HG03025 (cell line): ENCODE measurements at regions not wholly inside any gene's neighbourhood (a gene's known extent, or its start where the extent isn't known, plus 50 kb on each side); places are given as distances from the start of the nearest gene placed in this dataset.

ENCODE experiments used
- ATAC-seq: cut with Tn5 transposase; IDR thresholded peaks from one replicate; pipeline ENCODE4 v1.9.1; 2021; ENCODE audit warnings: mild to moderate bottlenecking, moderate library complexity; ENCODE audit not compliant: unreplicated experiment, low FRiP score

DNA sequence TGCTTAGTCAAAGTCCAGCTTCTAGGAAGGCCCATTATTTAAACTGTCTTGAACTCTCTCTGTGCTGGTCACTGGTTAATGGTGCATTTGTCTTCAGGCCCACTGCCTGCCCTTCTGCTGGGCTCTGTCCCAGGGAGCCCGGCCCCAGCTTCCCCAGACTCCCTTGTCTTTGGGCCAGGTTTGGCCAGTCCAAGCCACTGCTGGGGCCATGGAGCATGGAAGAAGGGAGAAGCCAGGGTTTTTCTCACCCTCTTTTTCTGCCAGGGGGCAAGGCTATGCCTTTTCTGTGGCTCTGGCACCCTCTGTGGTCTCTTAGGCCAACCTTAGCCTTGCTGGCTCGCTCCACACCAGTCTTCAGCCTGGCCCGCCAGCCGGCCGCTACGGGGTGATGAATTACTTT, 390.0 kb upstream of the SULF2 start:
- no peak for ATAC-seq

DNA sequence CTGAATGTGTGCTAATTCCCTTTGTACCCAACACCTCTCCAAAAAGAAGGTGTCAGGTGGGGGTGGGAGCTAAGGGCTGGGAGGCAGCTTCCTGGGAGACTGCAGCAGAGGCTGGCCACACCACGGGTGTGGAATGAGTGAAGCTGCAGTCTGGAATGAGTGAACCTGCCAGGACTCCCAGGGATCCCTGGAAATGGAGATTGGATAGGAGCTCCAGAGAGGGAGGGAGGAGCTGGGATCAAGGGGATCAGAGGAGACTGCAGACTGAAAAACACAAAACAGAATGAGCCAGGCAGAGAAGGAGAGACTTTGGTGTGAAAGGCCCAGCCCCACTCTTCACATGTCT, 387.0 kb upstream of the SULF2 start:
- ATAC-seq = no peak

DNA sequence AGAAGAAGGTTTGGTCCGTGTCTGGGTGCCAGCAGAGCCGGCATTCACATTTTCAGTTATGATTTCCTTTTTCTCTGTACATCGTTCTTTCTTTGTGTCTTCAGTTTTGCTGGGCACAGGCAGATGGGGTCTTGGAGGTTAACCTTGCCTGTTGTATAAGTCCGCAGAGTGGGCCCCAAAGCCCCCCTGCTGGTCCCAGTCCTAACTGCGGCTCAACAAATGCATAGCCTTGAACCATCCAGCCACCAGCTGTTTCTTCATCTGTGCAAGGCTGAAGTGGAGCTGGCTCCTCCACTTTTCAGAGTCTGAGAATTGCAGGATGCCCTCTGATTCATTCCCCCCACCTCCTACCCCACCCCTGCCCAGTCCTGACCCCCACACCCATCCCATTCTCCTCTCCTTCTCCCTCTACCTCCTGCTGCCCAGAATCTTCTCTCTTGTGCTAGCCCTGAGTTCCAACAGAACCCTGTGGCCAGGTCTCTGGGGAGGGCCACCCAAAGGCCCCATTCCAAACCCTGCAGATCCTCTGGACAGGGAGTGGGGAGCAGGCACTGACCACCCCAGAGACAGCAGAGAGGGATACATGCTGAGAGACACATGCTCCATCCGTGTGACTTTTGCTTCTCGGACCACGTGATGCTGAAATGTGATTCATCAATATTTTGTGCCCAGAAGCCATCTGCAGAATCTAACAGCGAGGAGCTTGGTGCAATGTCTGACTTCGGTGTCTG, 386.5 kb upstream of the SULF2 start:
- ATAC-seq = no peak

DNA sequence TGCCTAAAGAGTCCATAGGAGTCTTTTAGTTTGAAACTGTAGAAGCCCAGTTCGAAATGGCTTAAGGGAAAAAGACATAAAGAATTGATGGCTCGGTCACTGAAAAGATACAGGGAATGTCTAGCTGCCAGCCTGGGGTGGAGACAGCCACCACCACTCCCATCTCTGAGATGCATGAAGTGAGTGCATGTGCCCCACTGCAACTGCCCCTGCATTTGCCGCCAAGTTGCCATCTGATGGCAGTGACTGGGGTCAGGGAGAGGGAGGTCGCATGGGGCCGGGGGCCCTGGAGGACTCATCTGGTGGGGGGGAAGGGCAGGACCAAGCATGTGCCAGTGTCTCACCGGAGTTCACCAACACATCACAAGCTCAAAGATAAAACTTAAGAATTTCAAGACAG, 385.8 kb upstream of the SULF2 start:
- no peak for ATAC-seq

DNA sequence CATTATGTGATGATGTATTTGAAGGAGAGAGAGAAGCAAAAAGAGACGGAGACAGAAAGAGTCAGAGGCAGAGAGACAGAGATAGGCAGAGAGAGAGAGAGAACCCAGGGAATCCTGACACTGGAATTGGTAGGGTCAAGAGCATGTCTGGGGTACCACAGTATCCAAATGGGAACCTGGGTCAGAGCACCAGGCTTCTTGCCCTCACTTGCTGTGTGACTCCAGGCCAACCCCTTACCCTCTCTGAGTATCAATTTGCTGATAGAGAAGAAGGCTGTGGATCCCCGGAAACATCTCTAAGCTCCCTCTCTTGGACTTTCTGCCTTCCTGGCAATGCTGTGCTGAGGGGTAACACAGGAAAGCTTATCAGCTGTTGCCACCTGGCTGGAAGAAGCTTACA, 385.3 kb upstream of the SULF2 start:
- no peak for ATAC-seq

DNA sequence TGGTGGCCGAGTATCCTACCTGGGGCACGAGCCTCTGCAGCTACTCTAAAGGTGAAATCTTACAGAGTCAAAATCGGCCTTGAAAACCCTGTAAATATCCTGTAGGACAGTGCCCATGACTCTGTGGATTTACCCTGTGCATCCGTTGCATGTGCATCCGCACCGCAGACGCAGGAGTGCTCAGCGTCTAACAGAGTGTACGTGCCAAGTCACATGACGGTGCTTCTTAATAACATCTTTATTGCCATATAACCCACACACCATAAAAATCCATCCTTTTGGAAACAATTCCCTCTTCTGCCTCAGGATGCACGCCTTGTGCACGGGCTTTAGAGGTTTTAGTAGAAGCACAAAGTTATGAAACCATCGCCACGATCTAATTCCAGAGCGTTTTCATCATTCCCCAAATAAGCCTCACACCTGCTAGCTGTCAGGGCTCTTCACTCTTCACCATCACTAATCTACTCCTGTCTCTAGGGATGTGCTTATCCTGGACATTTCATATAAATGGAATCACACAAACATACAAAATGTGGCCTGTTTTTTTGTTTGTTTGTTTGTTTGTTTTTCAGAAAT, 384.5 kb upstream of the SULF2 start:
- ATAC-seq = no peak

DNA sequence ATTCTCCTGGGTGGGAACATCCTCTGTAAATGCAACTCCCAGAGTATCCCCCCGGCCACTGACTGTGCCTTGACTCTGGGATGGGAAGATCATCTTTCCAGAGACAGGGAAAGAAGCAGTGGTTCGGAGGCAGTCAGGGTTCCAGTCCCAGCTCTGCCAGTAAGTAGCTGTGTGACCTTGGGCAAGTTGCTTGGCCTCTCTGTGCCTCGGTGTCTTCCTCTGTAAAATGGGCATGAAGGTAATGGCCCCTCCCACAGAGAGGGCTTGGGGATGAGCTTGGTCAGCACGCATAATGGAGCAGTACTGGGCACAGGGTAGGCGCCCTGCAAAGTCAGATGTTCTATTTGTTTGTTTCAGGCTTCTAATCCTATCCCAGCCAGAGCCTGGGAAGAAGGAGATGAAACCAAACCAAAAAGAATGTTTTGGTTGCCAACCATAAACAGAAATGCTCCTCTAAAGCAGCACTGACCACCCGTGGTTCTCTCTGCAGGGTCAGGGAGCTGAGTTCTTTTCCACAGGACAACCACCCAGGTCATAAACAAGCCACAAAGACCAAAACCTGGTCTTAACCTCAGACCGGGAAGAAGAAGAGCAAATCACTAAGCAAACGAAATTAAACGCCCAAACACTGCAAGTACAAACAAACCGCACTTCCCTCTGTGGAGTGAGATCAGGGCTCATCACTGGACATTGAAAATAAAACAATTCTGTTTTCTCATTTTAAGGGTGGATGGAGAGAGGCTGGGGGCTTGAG, 381.0 kb upstream of the SULF2 start:
- no peak for ATAC-seq

DNA sequence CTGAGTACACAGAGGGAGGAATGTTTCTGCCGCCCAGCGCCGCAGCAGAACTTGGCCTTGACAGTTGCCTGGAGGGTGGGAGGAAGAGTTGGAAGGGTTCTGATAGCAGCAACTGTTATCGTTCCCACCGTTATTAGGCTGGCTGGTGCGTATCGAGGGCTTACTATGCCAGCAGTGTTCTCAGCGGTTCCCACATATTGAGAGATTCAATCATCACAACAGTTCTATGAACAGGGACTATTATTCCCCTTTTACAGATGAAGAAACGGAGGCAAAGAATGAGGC, 380.1 kb upstream of the SULF2 start:
- no peak for ATAC-seq

DNA sequence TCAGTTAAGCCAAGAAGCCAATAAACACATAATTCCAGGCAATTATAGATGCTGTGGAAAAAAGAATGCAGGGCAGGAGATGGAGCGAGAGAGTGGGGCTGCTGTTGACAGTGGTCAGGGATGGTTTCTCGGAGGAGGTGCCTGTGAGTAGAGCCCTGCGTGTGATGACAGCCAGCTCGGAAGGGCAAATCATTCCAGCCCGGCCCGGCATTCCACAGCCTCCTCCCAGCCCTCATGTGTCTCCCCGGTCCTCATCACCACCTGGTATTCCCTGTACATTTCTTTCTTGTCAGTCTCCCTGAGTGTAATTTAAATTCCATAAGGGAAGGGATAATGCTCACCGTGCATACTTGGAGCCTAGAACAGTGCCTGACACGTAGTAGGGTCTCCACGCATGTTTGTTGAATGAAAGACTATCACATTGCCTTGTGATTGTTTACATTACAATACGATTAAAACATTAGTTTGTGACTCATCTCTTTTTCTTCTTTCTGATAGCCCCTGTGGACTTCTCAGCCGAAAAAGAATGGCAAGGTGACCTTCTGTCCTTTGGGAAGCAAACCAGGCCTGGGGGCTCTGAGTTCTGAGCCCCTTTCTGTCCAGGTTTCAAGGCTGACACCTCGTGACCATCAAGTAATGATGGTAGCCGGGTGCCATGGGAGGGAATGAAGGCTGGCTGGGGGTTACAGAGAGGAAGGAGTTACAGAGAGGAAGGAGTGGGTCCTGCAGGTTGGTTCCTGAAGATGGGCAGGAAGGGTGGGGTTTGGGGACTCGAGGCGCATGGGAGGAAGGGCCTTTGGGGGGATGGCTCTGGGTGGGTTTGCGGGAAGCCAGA, 379.5 kb upstream of the SULF2 start:
- ATAC-seq = no peak

DNA sequence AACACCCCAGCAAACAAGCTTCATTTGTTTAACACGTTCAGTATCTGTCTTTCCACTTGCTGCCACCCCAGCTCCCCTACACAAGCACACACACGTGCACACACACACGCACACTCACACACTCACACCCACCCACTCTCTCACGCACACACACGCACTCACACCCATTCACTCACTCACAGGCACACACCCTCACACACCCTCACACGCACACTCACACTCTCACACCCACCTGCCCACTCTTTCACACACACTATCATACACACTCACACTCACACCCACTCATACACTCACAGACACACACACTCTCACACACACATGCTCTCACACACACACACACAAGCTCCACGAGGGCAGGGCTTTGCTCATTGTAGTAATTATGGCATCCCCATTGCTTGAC, 378.8 kb upstream of the SULF2 start:
- no peak for ATAC-seq

DNA sequence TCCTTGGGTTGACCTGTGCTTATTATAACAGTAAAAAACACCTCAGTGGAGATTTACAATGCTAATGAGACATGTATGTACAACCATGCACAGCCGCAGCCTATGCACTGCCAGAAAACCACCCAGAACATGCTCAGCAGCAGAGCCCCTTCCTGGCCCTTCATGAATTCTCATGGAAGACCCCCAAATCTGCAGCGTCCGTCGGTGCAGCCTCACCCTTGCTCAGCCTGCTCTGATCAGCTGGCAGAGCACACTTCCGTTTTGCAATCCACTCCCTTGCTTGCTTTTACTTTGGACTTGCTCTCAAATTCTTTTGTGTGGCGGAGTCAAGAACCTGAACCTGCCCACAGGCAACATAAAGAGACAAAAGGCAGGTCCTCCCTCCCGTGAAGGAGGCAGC, 378.2 kb upstream of the SULF2 start:
- ATAC-seq = no peak

DNA sequence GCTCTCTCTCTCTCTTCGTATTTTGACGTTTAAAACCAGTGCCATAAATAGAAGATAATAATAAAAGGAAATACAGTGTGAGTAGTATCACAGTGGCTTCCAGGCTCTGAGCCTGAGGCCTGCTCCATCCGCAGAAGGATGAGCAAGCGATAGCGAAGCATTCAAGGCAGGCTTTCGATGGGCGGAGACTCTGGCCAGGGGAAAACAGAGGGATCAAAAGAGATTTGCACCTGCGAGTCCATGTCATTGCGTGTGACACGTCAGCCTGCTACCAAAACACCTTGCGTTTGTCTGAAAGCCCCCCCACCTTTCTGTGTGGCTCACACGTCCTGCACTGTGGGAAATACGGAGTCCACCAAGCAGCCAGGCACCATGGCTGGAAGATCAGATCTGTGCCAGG, 377.3 kb upstream of the SULF2 start:
- ATAC-seq = no peak

DNA sequence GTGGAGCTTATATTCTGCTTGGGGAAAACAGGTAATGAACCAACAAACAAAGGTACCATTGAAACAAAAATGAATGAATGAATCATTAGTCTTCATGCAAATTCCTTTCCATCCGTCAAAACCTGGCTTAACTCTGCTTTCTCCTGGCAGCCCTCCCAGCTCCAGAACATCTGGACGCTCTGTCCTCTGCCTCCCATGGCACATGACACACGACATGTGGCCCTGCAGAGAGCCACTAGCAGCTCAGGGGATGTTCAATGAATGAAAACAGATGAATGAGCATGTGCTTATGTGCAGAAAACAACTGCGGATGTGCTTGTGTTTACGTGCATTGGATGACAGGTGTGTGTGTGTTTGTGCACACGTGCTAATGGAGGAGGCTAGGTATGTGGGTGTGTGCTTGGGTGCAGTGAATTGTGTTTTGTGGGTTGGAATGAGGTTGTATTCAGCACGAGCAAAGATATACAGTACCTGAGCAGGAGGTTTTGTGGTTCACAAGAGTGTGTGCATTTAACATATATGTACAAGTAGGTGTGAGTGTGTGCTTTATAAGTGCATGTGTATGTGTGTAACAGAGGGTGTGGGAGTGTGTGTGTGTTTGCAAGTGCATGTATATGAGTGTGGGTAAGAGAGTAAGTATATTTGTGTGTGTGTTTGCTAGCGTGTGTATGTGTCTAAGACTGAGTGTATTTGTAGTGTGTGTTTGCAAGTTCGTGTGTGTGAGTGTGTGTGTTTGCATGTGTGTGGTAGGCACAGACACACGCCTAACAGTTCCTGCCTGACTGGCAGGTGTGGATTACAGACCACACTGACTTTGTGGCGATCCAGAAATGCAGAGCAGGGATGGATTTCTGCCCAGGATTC, 374.1 kb upstream of the SULF2 start:
- no peak for ATAC-seq

DNA sequence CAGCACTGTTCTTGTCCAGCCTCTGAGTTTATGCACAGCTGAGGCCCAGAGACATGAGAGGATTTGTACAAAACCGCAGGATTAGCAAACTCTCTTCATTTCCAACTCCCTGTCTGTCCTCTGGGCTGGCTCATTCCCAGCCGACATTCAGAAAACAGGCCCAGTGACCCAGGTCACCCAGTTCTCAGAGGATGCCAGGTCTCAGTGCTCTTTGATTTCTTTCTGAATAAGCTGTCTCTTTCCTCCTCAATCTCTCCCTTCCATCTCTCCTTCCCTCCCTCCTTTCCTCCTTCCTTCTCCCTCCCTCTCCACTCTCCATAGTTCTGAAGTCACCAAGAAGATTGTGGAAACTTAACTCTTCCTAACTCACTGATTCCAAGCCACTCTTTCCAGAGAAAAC, 372.7 kb upstream of the SULF2 start:
- no peak for ATAC-seq

DNA sequence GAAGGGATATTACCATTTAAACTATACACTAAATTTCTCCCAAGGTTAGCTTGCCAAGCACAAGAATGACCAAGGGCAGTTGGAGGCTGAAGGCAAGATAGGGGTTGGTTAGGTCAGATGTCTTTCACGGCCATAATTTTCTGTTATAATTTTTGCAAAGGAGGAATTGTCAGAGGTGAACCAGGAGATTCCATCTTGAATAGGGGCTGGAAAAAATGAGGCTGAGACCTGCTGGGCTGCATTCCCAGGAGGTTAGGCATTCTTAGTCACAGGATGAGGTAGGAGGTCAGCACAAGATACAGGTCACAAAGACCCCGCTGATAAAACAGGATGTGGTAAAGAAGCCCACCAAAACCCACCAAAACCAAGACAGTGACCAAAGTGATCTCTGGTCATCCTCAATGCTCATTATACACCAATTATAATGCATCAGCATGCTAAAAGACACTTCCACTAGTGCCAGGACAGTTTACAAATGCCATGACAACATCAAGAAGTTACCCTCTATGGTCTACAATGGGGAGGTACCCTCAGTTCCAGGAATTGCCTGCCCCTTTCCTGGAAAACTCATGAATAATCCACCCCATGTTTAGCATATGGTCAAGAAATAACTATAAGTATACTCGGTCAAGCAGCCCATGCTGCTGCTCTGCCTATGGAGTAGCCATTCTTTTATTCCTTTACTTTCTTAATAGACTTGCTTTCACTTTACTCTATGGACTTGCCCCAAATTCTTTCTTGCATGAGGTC, 371.8 kb upstream of the SULF2 start:
- no peak for ATAC-seq

DNA sequence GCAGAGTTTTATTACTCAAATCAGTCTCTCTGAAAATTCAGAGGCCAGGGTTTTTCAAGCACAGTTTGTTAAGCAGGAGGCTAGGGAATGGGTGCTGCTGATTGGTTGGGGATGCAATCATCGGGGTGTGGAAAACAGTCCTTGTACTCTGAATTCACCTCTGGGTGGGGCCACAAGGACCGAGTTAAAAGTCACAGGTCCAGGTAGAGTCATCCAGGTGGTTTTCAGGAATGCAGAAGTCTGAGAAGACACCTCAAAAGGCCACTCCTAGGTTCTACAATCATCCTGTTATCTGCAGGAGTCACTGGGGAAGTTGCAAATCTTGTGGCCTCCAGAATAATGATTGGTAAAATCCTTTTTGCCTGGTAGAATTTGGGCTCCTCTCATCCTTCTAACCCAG, 371.2 kb upstream of the SULF2 start:
- no peak for ATAC-seq

DNA sequence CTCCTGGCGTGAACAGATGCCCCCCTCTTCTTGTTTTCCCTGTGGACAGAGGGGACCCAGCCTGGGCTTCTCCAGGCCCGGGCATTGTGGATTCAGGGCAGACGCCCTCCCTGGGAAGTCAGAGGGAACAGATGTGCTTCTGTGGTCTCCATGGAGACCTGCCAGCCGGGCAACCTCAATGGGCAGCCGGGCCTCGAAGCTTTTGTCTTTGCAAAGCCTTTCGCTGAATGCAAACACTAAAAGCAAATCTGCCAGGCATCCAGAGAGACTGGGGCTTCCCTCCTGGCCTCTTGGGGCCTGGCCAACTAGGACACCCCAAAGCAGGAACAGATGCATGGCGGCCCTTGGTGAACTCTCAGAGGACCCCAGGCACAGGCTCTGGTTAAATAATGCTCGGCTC, 370.0 kb upstream of the SULF2 start:
- ATAC-seq = no peak

DNA sequence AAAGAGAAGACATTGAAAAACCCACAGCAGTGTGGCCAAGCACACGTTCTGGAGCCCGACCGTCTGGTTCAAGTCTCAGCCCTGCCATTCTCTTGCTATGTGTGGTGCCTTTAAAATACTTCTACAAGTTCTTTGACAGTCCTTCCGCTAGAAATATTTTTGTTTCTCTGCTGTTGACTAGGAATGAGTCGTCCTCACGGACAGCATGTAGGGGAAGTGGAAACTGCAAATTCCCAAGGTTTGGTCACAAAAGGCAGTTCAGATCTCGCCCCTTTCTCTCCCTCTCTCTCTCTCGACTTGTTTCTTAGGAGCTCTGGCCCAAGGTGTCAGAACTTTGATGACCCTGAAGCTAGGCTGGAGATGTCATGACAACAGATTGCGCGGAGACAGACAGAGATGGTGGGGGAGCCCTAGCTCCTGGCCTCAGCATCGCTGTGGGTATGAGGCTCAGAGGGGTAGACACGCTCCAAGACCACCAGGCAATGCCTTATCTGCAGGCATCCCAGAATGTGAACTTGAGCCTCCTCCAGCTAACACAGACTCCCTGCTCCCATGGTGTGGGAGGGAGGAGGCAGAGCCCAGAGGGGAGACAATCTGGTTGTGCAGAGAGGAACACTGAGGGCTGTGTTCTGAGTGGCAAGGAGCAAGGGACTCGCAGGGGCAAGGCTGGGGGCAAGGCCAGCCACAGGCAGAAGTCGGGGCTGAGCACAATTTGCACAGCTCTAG, 368.9 kb upstream of the SULF2 start:
- no peak for ATAC-seq

DNA sequence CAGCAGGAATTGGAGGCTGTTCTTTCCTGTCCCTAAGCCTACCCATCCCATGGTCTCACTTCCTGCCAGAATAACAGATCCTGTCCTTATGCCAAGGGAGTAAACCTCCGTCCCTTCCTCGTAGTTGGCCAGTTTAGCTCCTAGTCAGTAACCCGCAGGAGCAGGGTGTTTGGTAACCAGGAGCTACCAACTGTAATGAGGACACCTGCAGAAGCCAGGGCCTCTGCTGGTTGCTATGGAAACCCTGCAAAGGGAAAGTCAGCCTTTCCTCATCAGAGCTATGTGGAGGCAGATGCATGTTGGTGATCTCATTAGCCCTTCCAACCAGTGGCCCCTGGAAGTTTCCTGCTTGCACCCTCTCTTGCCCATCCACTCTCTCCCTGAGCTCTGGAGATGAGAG, 368.2 kb upstream of the SULF2 start:
- no peak for ATAC-seq
